ENCODE measurements at regions not wholly inside any gene's neighbourhood (a gene's known extent, or its start where the extent isn't known, plus 50 kb on each side); places are given as distances from the start of the nearest gene placed in this dataset.

GRCh38 chr6:133632206-133632605 is 256.7 kb upstream of the TCF21 start:
- no peak for DNase-seq

- no peak for DNase-seq
Measured at GRCh38 chr6:133632906-133633305, 256.0 kb upstream of the TCF21 start.

- DNase-seq = no peak
Measured at GRCh38 chr6:133634474-133634873, 254.4 kb upstream of the TCF21 start.

GRCh38 chr6:133635447-133635846 is 253.5 kb upstream of the TCF21 start:
- no peak for DNase-seq

- no peak for DNase-seq
Measured at GRCh38 chr6:133637436-133637835, 251.5 kb upstream of the TCF21 start.

- DNase-seq = no peak
Measured at GRCh38 chr6:133637874-133638273, 251.0 kb upstream of the TCF21 start.

- DNase-seq = no peak
Measured at GRCh38 chr6:133641104-133641503, 247.8 kb upstream of the TCF21 start.

GRCh38 chr6:133644548-133644891 is 244.4 kb upstream of the TCF21 start:
- no peak for DNase-seq

GRCh38 chr6:133644892-133645619 is 243.9 kb upstream of the TCF21 start:
- no peak for DNase-seq

GRCh38 chr6:133645966-133646740 is 242.8 kb upstream of the TCF21 start:
- DNase-seq = no peak

- DNase-seq = no peak
Measured at GRCh38 chr6:133648581-133648980, 240.3 kb upstream of the TCF21 start.

GRCh38 chr6:133671376-133671775 is 217.5 kb upstream of the TCF21 start:
- DNase-seq = no peak

GRCh38 chr6:133673056-133673455 is 215.9 kb upstream of the TCF21 start:
- DNase-seq = no peak

GRCh38 chr6:133674661-133675060 is 214.3 kb upstream of the TCF21 start:
- no peak for DNase-seq

- DNase-seq = no peak
Measured at GRCh38 chr6:133680994-133681393, 207.9 kb upstream of the TCF21 start.

GRCh38 chr6:133681891-133682290 is 207.0 kb upstream of the TCF21 start:
- DNase-seq = no peak

- DNase-seq = no peak
Measured at GRCh38 chr6:133682506-133683307, 206.2 kb upstream of the TCF21 start.

- DNase-seq = no peak
Measured at GRCh38 chr6:133683308-133683580, 205.7 kb upstream of the TCF21 start.

GRCh38 chr6:133683606-133684005 is 205.3 kb upstream of the TCF21 start:
- no peak for DNase-seq

- DNase-seq = no peak
Measured at GRCh38 chr6:133688705-133689492, 200.0 kb upstream of the TCF21 start.

- no peak for DNase-seq
Measured at GRCh38 chr6:133689863-133690262, 199.1 kb upstream of the TCF21 start.

- no peak for DNase-seq
Measured at GRCh38 chr6:133693565-133693964, 195.3 kb upstream of the TCF21 start.

- DNase-seq = no peak
Measured at GRCh38 chr6:133697185-133697584, 191.7 kb upstream of the TCF21 start.
